NCI-H2227 treated with DMSO at 0.1 percent for 48 hours (cell line): ENCODE measurements at regions not wholly inside any gene's neighbourhood (a gene's known extent, or its start where the extent isn't known, plus 50 kb on each side); places are given as distances from the start of the nearest gene placed in this dataset.
"Not testable (repeated sequence)": the region's sequence is repeated elsewhere in the genome, so short reads cannot be mapped to it uniquely, and the experiment has no call there.

ENCODE experiments used
- DNase-seq: peaks from one replicate; lab custom pipeline; 2025; lab: John Stamatoyannopoulos, UW

- no peak for DNase-seq
Observed at GRCh38 chr12:65731771-65732170, 92.5 kb upstream of the HMGA2 start.

- not testable (repeated sequence) for DNase-seq
Observed at GRCh38 chr12:65733643-65734042, 90.6 kb upstream of the HMGA2 start.

- DNase-seq = no peak
Observed at GRCh38 chr12:65734226-65734625, 90.1 kb upstream of the HMGA2 start.

- DNase-seq = no peak
Observed at GRCh38 chr12:65739606-65740005, 84.7 kb upstream of the HMGA2 start.

- DNase-seq = no peak
Observed at GRCh38 chr12:65740506-65740872, 83.8 kb upstream of the HMGA2 start.

- no peak for DNase-seq
Observed at GRCh38 chr12:65740873-65741600, 83.2 kb upstream of the HMGA2 start.

- DNase-seq = no peak
Observed at GRCh38 chr12:65741656-65742017, 82.6 kb upstream of the HMGA2 start.

GRCh38 chr12:65742018-65743010 lies 82.0 kb upstream of the HMGA2 start:
- no peak for DNase-seq

GRCh38 chr12:65744236-65744840 lies 79.9 kb upstream of the HMGA2 start:
- DNase-seq = not testable (repeated sequence)

- DNase-seq = no peak
Observed at GRCh38 chr12:65747338-65747737, 76.9 kb upstream of the HMGA2 start.

- no peak for DNase-seq
Observed at GRCh38 chr12:65748332-65748731, 76.0 kb upstream of the HMGA2 start.

- DNase-seq = no peak
Observed at GRCh38 chr12:65754290-65754689, 70.0 kb upstream of the HMGA2 start.

GRCh38 chr12:65754744-65755595 lies 69.3 kb upstream of the HMGA2 start:
- DNase-seq = no peak

- DNase-seq = no peak
Observed at GRCh38 chr12:65755596-65755978, 68.7 kb upstream of the HMGA2 start.

- no peak for DNase-seq
Observed at GRCh38 chr12:65756267-65756666, 68.0 kb upstream of the HMGA2 start.

GRCh38 chr12:65756956-65757511 lies 67.2 kb upstream of the HMGA2 start:
- DNase-seq = no peak

- no peak for DNase-seq
Observed at GRCh38 chr12:65758401-65758800, 65.9 kb upstream of the HMGA2 start.

GRCh38 chr12:65759735-65760134 lies 64.5 kb upstream of the HMGA2 start:
- no peak for DNase-seq

GRCh38 chr12:65761301-65761700 lies 63.0 kb upstream of the HMGA2 start:
- DNase-seq = no peak

- DNase-seq = no peak
Observed at GRCh38 chr12:65764325-65764724, 60.0 kb upstream of the HMGA2 start.

- no peak for DNase-seq
Observed at GRCh38 chr12:65765436-65765813, 58.9 kb upstream of the HMGA2 start.

GRCh38 chr12:65769880-65770279 lies 54.4 kb upstream of the HMGA2 start:
- no peak for DNase-seq
